ENCODE measurements at regions not wholly inside any gene's neighbourhood (a gene's known extent, or its start where the extent isn't known, plus 50 kb on each side); places are given as distances from the start of the nearest gene placed in this dataset.

DNA sequence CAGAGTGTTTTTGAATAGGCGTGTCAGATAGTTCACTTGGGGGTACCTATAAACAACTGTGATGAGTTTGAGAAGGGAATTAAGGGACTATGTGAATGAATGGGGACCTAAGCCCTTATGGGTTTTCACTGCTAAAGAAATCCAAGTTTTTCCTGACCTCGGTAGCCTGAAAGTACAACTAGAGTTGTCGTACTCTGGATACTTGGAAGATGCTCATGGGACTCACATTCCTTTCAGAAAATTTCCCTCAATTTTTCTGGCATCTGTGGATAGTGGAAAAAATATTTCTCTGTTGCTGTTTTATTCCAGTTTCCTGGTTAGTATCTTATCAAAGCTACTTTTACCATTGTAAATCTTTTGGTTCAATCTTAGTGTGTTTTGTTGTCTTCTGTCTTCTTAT, 1112.3 kb upstream of the SEMA6A start:
- Histone ChIP-seq H3K4me2 (ENCODE audit: low read length) (no peak overlapping the region), H3K27ac (ENCODE audit: low read depth, low read length, poor library complexity, severe bottlenecking) (no peak overlapping the region), H3K4me1 (ENCODE audit: insufficient read depth, low read length, poor library complexity, severe bottlenecking) (no peaks in the 10 kb centered on the region), H4K20me1 (ENCODE audit: insufficient read depth, low read length) (no peaks in the 10 kb centered on the region), H3K79me2 (ENCODE audit: insufficient read depth, low read depth, low read length) (no peaks in the 10 kb centered on the region), H3K9me3 (ENCODE audit: low read length) (no peaks in the 10 kb centered on the region), H3K4me3 (ENCODE audit: low read depth, low read length, poor library complexity, severe bottlenecking) (no peak overlapping the region), H3K36me3 (ENCODE audit: insufficient read depth, low read length) (no peaks in the 10 kb centered on the region), H2AFZ (ENCODE audit: low read length) (no peak overlapping the region), H3K9me2 (ENCODE audit: insufficient read depth, low read length) (no peaks in the 10 kb centered on the region)
- no TSS peak for BruUV-seq (replicated peaks)
- DNase-seq (ENCODE audit: low spot score) = no peak
- TF ChIP-seq, protein P1, sequence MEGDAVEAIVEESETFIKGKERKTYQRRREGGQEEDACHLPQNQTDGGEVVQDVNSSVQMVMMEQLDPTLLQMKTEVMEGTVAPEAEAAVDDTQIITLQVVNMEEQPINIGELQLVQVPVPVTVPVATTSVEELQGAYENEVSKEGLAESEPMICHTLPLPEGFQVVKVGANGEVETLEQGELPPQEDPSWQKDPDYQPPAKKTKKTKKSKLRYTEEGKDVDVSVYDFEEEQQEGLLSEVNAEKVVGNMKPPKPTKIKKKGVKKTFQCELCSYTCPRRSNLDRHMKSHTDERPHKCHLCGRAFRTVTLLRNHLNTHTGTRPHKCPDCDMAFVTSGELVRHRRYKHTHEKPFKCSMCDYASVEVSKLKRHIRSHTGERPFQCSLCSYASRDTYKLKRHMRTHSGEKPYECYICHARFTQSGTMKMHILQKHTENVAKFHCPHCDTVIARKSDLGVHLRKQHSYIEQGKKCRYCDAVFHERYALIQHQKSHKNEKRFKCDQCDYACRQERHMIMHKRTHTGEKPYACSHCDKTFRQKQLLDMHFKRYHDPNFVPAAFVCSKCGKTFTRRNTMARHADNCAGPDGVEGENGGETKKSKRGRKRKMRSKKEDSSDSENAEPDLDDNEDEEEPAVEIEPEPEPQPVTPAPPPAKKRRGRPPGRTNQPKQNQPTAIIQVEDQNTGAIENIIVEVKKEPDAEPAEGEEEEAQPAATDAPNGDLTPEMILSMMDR (conservative IDR thresholded peaks at IDR 0.05; ENCODE audit: low read length) = no peak
- no peak for TF ChIP-seq EZH2phosphoT487 (IDR thresholded peaks at IDR 0.05; ENCODE audit: borderline replicate concordance, low read depth, low read length)
- POLR2A ChIA-PET = interaction anchor here (0.6 kb wide), 1 partner anchor 973 kb away, joined by 3 read pairs; no protein-coding TSS in a partner anchor
- CTCF ChIA-PET (ENCODE audit: unreplicated experiment) = no interaction called here
- intact Hi-C loops (cut with micrococcal nuclease; ENCODE audit: unreplicated experiment) = no loop called here

DNA sequence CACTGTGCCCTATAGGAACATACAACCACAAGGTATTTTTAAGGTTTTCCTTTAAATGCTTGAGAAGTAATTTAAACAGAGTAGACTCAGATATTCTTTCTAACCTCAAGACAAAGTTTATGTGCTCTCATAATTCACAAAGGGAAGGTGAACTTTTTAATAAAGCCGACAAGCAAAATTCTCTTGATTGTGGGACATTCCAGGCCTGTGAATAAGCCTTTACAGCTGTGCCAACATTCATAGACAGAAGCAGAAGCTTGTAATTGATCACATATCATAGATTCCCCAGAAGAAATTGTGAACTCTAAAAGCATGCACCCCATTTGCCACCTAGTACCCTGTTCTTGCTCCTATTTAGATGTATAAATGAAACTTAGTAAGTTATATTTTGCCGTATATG, 1107.8 kb upstream of the SEMA6A start:
- Histone ChIP-seq H3K4me1 (ENCODE audit: insufficient read depth, low read length, poor library complexity, severe bottlenecking) (no peaks in the 10 kb centered on the region), H3K9me3 (ENCODE audit: low read length) (no peaks in the 10 kb centered on the region), H3K27ac (ENCODE audit: low read depth, low read length, poor library complexity, severe bottlenecking) (no peak overlapping the region), H3K79me2 (ENCODE audit: insufficient read depth, low read depth, low read length) (no peaks in the 10 kb centered on the region), H4K20me1 (ENCODE audit: insufficient read depth, low read length) (no peaks in the 10 kb centered on the region), H3K36me3 (ENCODE audit: insufficient read depth, low read length) (no peaks in the 10 kb centered on the region), H3K4me2 (ENCODE audit: low read length) (no peak overlapping the region), H3K4me3 (ENCODE audit: low read depth, low read length, poor library complexity, severe bottlenecking) (no peak overlapping the region), H2AFZ (ENCODE audit: low read length) (no peak overlapping the region), H3K9me2 (ENCODE audit: insufficient read depth, low read length) (no peaks in the 10 kb centered on the region)
- intact Hi-C loops (cut with micrococcal nuclease; ENCODE audit: unreplicated experiment) = no loop called here
- TF ChIP-seq, protein P1 (conservative IDR thresholded peaks at IDR 0.05; ENCODE audit: low read length) = no peak
- ChIA-PET POLR2A (no interaction called here), CTCF (ENCODE audit: unreplicated experiment) (no interaction called here)
- BruUV-seq (replicated peaks) = no TSS peak
- DNase-seq (ENCODE audit: low spot score) = no peak

DNA sequence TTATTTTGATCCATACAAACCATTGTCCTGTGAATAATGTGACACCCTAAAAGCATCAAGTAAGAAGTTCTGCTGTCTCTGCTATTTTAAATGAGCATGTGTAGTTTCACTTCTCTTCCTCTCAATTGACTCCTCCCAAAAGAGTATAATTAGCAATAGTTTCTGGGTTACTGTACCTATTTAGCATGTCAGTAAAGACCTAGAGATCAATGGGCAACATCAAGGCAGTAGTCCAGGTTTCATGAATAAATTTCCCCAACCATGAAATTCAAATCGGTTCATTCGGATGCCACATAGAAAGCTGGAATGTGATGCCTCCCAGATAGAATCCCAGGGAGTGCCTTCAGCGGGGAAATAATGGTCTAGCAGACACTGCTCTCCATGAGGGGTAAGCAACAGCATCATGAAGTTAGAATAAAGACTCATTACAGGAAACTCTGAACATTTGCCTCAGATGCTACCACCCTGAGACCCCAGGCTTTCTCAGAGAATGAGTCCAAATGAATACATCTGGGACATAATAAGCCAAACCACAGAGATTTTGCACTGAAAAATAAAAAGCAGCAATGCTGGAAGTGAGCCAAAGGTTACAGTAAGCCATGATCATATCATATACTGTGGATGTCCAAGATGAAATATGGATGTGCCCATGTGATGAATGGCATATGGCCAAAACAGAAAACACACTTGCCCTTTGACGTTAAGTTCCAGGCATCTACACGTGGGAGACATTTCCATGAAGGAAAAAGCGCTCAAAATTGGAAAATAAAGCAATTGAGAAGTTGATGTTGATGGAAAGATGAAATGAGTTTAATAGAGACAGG, 1107.0 kb upstream of the SEMA6A start:
- Histone ChIP-seq H3K9me2 (ENCODE audit: insufficient read depth, low read length) (no peaks in the 10 kb centered on the region), H3K27ac (ENCODE audit: low read depth, low read length, poor library complexity, severe bottlenecking) (no peak overlapping the region), H3K4me3 (ENCODE audit: low read depth, low read length, poor library complexity, severe bottlenecking) (no peak overlapping the region), H2AFZ (ENCODE audit: low read length) (no peak overlapping the region), H3K9me3 (ENCODE audit: low read length) (no peaks in the 10 kb centered on the region), H3K79me2 (ENCODE audit: insufficient read depth, low read depth, low read length) (no peaks in the 10 kb centered on the region), H4K20me1 (ENCODE audit: insufficient read depth, low read length) (no peaks in the 10 kb centered on the region), H3K36me3 (ENCODE audit: insufficient read depth, low read length) (no peaks in the 10 kb centered on the region), H3K4me1 (ENCODE audit: insufficient read depth, low read length, poor library complexity, severe bottlenecking) (no peaks in the 10 kb centered on the region), H3K4me2 (ENCODE audit: low read length) (no peak overlapping the region)
- no peak for TF ChIP-seq EZH2phosphoT487 (IDR thresholded peaks at IDR 0.05; ENCODE audit: borderline replicate concordance, low read depth, low read length)
- TF ChIP-seq, protein P1 (conservative IDR thresholded peaks at IDR 0.05; ENCODE audit: low read length) = no peak
- no peak for DNase-seq (ENCODE audit: low spot score)
- intact Hi-C loops (cut with micrococcal nuclease; ENCODE audit: unreplicated experiment) = no loop called here
- BruUV-seq (replicated peaks) = no TSS peak
- POLR2A ChIA-PET = no interaction called here
- CTCF ChIA-PET (ENCODE audit: unreplicated experiment) = no interaction called here
